Erythroblast (primary cell): ENCODE measurements at regions not wholly inside any gene's neighbourhood (a gene's known extent, or its start where the extent isn't known, plus 50 kb on each side); places are given as distances from the start of the nearest gene placed in this dataset.

Source experiments
- GATA1 ChIP-seq: IDR thresholded peaks from 2 replicates; pipeline ENCODE4 v1.6.1; 2011; ENCODE audit warnings: low read depth, mild to moderate bottlenecking, control low read depth, low read length, moderate library complexity
- POLR2A ChIP-seq: IDR thresholded peaks from 2 replicates; pipeline ENCODE4 v1.6.1; 2011; ENCODE audit warnings: mild to moderate bottlenecking, low read length

DNA sequence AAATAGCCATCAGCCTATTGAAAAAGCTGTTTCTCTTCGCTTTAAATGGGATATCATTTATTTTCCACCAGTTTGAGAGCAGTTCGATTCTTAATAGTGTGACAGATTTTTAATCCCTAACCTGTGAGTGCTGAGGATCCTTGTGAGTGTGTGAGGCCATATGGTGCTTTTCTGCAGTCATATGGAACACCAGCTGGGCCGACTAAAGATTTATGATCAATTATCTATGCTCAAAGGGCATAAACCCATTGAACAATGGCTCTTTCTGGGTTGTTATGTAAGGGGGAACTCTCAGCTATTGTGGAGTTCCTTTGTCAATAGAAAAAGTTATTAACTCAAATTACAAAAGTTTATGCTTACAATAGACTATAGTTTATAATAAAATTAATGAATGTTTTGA is 1003.6 kb downstream of the FAT4 start:
- TF ChIP-seq POLR2A (no peak), GATA1 (no peak)
